ENCODE measurements at regions not wholly inside any gene's neighbourhood (a gene's known extent, or its start where the extent isn't known, plus 50 kb on each side); places are given as distances from the start of the nearest gene placed in this dataset.

DNA sequence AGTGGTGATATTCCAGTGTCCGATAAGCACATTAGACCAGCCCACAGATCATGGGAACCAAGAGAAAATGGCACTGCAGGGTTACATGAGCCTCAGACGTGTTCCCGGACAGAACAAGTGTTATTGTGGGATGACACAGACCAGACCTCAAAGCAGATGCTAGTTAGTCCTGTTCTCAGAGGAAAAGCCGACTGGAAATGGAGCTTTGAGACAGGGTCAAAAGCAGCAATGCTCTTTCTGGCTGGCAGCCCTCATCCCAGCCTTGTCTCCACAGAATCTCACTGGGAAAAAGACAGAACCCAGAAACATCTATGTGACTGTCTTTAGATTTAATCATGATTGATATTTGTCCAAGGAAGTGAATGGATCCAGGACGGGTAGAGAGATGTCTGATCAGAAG lies 506.8 kb downstream of the INSC start:
- no peak for DNase-seq (ENCODE audit: low read depth)

DNA sequence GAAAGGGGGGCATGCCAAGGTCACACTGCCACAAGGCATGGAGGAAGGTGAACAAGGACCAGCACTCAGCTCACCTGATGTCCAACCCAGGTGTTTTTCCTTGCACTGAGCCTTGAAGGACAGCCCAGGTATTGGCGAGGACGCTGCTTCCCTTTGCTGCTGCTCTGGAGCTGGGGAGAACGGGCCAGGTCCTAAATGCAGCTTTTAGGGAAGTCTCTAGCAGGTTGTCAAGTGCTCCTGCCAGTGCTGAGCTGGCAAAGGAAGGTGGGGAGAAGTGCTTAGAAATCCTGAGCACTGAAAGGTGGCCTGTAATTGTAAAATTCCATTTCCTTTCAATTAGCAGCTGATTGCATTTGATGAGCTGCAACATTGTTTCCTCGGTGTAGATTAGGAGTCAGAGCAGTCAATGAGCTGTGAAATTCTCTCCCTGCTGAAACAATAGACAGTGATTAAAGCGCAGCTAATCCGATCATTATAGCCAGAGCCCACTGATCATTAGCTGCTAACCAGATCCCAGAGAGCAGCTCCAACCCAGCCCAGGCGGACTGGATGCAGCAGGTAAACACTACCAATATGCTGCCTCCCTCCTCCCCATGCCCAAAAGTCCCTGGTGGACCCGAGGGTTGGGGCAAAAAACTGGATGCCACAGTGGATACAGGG lies 507.6 kb downstream of the INSC start:
- no peak for DNase-seq (ENCODE audit: low read depth)

- DNase-seq (ENCODE audit: low read depth), result no peak
Observed at GRCh38 chr11:15624701-15625100, 510.0 kb downstream of the INSC start.

DNA sequence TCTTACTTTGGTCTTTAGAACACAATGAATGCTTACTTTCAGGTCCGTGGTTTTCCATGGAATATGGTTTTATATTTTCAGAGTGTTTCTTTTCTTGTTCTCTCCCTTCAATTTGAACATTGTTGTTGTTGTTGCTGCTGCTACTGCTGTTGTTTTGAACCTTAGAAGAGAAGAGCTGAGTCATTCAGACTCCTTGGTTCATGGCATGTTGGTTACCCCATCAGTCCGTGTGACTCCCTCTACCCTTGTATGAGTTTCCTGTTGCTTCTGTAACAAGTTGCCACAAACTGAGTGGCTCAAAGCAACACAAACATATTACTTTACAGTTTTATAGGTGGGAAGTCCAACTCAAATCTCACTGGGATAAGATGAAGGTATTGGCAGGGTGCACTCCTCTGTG lies 511.0 kb downstream of the INSC start:
- DNase-seq (ENCODE audit: low read depth), result no peak

GRCh38 chr11:15627560-15627959 lies 512.8 kb downstream of the INSC start:
- no peak for DNase-seq (ENCODE audit: low read depth)

DNA sequence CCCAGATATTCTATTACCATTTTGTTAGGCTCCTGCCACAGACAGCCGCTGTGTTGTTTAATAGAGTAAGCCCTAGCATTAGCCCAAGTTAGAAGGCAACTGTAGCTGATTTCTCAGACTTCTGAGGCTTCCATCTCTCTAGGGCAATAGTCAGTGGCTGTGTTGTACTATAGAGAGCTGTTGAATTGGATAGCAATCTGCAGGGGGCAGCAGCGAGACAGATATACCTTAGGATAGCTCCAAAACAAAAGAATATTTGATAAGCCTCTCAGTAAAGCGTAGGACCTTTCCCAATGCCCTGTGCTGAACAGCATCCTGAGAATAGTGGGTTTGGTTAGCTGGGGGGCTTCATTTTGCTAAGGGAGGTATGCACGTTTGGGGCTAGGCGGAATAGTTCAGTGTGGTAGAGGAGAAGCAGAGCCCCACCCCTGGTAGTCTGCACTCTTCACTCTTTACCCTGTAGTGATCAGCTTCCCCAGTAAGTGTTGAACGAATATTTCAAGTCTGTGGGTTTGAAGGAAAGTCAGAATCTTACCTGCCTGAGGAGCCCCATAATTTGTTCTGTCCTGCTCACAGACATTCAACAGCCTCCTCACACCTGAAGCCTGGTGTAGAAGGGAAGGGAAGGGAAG lies 515.1 kb downstream of the INSC start:
- no peak for DNase-seq (ENCODE audit: low read depth)

DNA sequence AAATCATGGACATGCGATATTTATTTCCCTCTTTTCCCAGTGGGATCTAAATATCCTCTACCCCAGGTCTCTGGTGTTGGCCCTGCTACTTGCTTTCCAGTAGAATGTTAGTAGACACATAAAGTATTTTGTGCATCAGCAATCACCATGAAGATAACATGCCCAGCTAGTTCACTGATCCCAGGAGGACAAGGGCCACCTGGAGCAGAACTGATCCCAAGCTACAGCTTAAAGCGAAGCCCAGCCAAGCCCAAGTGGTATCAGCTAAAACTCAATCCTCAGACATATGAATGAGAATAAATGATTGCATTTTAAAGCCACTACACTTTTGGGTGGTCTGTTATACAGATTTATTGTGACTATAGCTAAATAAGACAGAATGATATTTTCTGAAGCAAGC lies 516.2 kb downstream of the INSC start:
- no peak for DNase-seq (ENCODE audit: low read depth)

GRCh38 chr11:15635521-15635920 lies 520.8 kb downstream of the INSC start:
- no peak for DNase-seq (ENCODE audit: low read depth)

- no peak for DNase-seq (ENCODE audit: low read depth)
Observed at GRCh38 chr11:15636521-15637089, 521.9 kb downstream of the INSC start.

- no peak for DNase-seq (ENCODE audit: low read depth)
Observed at GRCh38 chr11:15638386-15638787, 523.7 kb downstream of the INSC start.

DNA sequence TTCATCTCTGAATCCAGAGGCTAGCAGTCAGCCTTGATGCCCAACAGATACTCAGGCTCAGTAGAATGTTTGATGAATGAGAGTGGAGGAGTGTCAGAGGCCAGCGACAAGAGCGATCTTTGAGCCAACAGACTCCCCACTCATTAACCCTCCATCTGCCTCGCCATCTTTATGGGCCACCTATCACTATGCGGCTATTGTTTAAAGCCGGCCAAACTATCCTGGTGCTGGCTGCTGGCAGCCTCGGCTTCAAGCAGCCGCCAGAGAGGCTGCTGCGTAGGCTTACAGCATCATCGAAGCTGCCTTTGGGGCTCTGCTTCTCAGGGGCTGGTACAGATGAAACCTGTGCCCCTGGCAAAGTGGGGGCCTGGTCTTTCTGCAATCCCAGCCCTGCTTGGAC lies 525.6 kb downstream of the INSC start:
- no peak for DNase-seq (ENCODE audit: low read depth)

DNA sequence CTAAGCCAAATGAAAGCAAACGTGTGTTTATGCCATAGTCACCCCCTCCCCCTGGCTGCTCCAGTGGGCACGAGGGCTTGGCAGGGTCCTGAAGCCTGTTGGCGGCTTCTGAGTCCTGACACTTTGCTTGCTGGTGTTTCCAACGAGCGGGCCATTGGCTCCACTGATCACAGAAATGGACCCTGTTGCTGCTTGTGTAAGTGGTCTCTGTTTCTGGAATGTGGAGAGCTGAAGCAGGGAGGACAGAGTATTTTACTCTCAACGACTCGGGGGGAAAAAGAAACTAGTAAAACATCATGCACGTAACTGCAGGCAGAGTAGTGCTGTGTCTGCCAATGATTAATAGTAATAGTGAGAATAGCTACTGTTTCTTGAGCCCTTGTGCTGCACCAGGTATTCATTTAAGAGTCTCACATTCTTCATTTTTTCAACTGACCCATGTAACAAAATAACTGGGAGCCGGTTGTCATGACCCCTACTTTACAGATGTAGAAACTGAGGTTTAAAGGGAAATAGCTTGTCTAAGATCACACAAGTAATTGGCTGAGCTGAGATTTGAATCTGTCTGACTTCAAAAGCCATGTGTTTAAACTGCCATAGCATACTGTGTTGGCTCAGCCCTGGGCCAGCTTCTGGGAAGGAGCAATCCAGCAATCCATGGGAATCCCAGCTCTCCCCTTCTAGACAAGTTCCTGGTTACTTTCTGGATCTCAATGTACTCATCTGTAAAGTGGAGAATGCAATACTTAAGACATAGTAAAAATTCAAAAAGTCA lies 526.7 kb downstream of the INSC start:
- DNase-seq (ENCODE audit: low read depth), result no peak

DNA sequence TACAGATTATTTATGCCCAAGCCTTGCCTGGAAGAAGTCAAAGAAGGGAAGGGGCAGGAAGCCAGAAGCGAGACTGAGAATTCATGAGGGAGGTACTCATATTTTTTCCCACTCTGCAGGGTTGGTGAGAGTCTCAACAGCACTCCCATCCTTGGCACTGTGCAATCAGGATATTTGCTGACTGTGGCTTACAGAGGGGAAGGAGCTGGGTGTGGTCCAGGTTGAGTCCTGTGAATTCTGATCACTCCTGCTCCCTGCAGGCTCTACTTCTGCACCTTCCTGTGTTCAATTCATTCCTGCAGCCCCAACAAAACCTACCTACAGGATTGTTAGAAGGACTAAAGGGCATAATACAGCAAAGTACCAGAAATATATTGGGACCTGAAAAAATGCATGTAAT lies 530.5 kb downstream of the INSC start:
- DNase-seq (ENCODE audit: low read depth), result no peak

GRCh38 chr11:15649371-15650104 lies 534.8 kb downstream of the INSC start:
- no peak for DNase-seq (ENCODE audit: low read depth)

GRCh38 chr11:15650105-15650938 lies 535.6 kb downstream of the INSC start:
- DNase-seq (ENCODE audit: low read depth), result peak; percentile 50

GRCh38 chr11:15651033-15651432 lies 536.3 kb downstream of the INSC start:
- no peak for DNase-seq (ENCODE audit: low read depth)

- no peak for DNase-seq (ENCODE audit: low read depth)
Observed at GRCh38 chr11:15651816-15652215, 537.1 kb downstream of the INSC start.

- no peak for DNase-seq (ENCODE audit: low read depth)
Observed at GRCh38 chr11:15653191-15653710, 538.5 kb downstream of the INSC start.

DNA sequence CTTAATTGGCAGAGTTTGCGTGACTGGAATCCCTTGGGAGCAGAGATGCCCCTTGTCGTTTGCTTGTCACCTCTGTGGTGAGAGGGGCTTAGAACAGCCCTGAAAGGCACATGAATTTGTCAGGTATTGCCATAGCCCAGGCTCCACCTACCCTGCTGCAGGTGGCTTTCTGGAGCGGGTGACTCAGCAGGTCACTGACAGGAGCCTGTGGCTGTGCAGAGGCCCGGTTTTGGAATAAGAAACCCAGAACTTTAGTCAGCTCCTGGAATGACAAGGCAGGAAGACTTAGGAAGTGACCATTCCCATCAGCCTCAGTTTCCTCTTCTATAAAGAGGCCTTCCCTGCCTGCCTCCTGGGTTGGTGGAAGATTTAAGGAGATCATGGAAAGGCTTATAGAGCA lies 539.7 kb downstream of the INSC start:
- DNase-seq (ENCODE audit: low read depth), result no peak

GRCh38 chr11:15655552-15655951 lies 540.8 kb downstream of the INSC start:
- DNase-seq (ENCODE audit: low read depth), result no peak

- no peak for DNase-seq (ENCODE audit: low read depth)
Observed at GRCh38 chr11:15657264-15657663, 542.5 kb downstream of the INSC start.

All from stimulated activated CD8-positive, alpha-beta memory T cell treated with anti-CD3 and anti-CD28 coated beads, Interleukin-4, amount 100 ng/mL, for 24 hours (primary cell).